GM19238 (cell line): ENCODE measurements at regions not wholly inside any gene's neighbourhood (a gene's known extent, or its start where the extent isn't known, plus 50 kb on each side); places are given as distances from the start of the nearest gene placed in this dataset.
"Not testable (repeated sequence)": the region's sequence is repeated elsewhere in the genome, so short reads cannot be mapped to it uniquely, and the experiment has no call there.

Experiments
- DNase-seq: peaks from one replicate; pipeline ENCODE4 v3.0.0; 2011; ENCODE audit warnings: low spot score; ENCODE audit not compliant: insufficient read length

GRCh38 chr10:78408671-78409472 is 375.2 kb downstream of the RPS24 start:
- no peak for DNase-seq

GRCh38 chr10:78410046-78410965 is 376.6 kb downstream of the RPS24 start:
- DNase-seq, result no peak

GRCh38 chr10:78411716-78412115 is 378.1 kb downstream of the RPS24 start:
- no peak for DNase-seq

- no peak for DNase-seq
Observed at GRCh38 chr10:78412605-78413004, 378.9 kb downstream of the RPS24 start.

GRCh38 chr10:78413076-78414055 is 379.7 kb downstream of the RPS24 start:
- DNase-seq, result no peak

GRCh38 chr10:78414380-78414779 is 380.7 kb downstream of the RPS24 start:
- DNase-seq, result no peak

- no peak for DNase-seq
Observed at GRCh38 chr10:78415111-78415510, 381.4 kb downstream of the RPS24 start.

- DNase-seq, result no peak
Observed at GRCh38 chr10:78416031-78417011, 382.7 kb downstream of the RPS24 start.

GRCh38 chr10:78417425-78418370 is 384.0 kb downstream of the RPS24 start:
- no peak for DNase-seq

- no peak for DNase-seq
Observed at GRCh38 chr10:78419481-78420265, 386.0 kb downstream of the RPS24 start.

GRCh38 chr10:78420946-78421735 is 387.5 kb downstream of the RPS24 start:
- no peak for DNase-seq

GRCh38 chr10:78424050-78424449 is 390.4 kb downstream of the RPS24 start:
- not testable (repeated sequence) for DNase-seq

- no peak for DNase-seq
Observed at GRCh38 chr10:78424723-78425122, 391.1 kb downstream of the RPS24 start.

GRCh38 chr10:78426181-78426580 is 392.5 kb downstream of the RPS24 start:
- no peak for DNase-seq

- DNase-seq, result no peak
Observed at GRCh38 chr10:78427497-78428031, 393.9 kb downstream of the RPS24 start.

- DNase-seq, result no peak
Observed at GRCh38 chr10:78428579-78428978, 394.9 kb downstream of the RPS24 start.

- no peak for DNase-seq
Observed at GRCh38 chr10:78429984-78430383, 396.3 kb downstream of the RPS24 start.
